Peyer's patch (tissue), 4 donors: ENCODE measurements at regions not wholly inside any gene's neighbourhood (a gene's known extent, or its start where the extent isn't known, plus 50 kb on each side); places are given as distances from the start of the nearest gene placed in this dataset.

Source experiments
- DNase-seq, 3 donors: peaks; one replicate each; pipeline ENCODE4 v3.0.0-alpha.2; 2017 to 2019
- H3K27ac ChIP-seq, 4 donors: fragments of 200-600 bp; sonication (generic); one replicate each; pipeline ENCODE4 v1.5.1; 2016 to 2019
- H3K27me3 ChIP-seq, 2 donors: fragments of 200-600 bp; sonication (generic); one replicate each; pipeline ENCODE4 v1.5.1; 2019
- H3K36me3 ChIP-seq, 3 donors: fragments of 200-600 bp; sonication (generic); one replicate each; pipeline ENCODE4 v1.5.1; 2016 to 2019
- H3K4me1 ChIP-seq, 4 donors: fragments of 200-600 bp; sonication (generic); one replicate each; pipeline ENCODE4 v1.5.1; 2016 to 2019
- H3K4me3 ChIP-seq, 4 donors: fragments of 200-600 bp; sonication (generic); 1 replicate in 3 of 4; 2 replicates in 1 of 4; pipeline ENCODE4 v1.5.1; 2016 to 2019; ENCODE audit warnings: mild to moderate bottlenecking in 1 of 4
- H3K9me3 ChIP-seq, 4 donors: fragments of 200-600 bp; sonication (generic); one replicate each; pipeline ENCODE4 v1.5.1; 2016 to 2019; ENCODE audit warnings: mild to moderate bottlenecking in 1 of 4
- CTCF ChIP-seq, 6 experiments: fragments of 450-650 bp in 4 of 6; fragments of 200-600 bp in 2 of 6; sonication (generic) in 1 of 6; IDR thresholded peaks; one replicate each; pipeline ENCODE4 v1.5.1; 2017 to 2019; ENCODE audit warnings: antibody characterized with exemption in 6 of 6, mild to moderate bottlenecking in 3 of 6, moderate library complexity in 1 of 6
- POLR2A ChIP-seq, 2 donors: fragments of 450-650 bp; IDR thresholded peaks; one replicate each; pipeline ENCODE4 v1.5.1; 2017; ENCODE audit warnings: antibody characterized with exemption in 2 of 2, mild to moderate bottlenecking in 2 of 2, moderate library complexity in 2 of 2

GRCh38 chr4:160399826-160400225 is 1296.9 kb downstream of the RAPGEF2 start:
- Histone ChIP-seq H3K27me3 (no peaks in the 10 kb centered on the region), H3K36me3 (no peaks in the 10 kb centered on the region), H3K4me3 (no peak overlapping the region), H3K9me3 (no peaks in the 10 kb centered on the region), H3K4me1 (no peaks in the 10 kb centered on the region), H3K27ac (no peak overlapping the region)
- no peak for DNase-seq
- TF ChIP-seq CTCF (IDR thresholded peaks at IDR 0.05) (no peak), POLR2A (IDR thresholded peaks at IDR 0.05) (no peak)

GRCh38 chr4:160403081-160403480 is 1300.2 kb downstream of the RAPGEF2 start:
- Histone ChIP-seq H3K4me3 (no peak overlapping the region), H3K36me3 (no peaks in the 10 kb centered on the region), H3K27me3 (no peaks in the 10 kb centered on the region), H3K9me3 (no peaks in the 10 kb centered on the region), H3K27ac (no peak overlapping the region), H3K4me1 (no peaks in the 10 kb centered on the region)
- DNase-seq: no peak
- no peak for TF ChIP-seq CTCF (IDR thresholded peaks at IDR 0.05)
- no peak for TF ChIP-seq POLR2A (IDR thresholded peaks at IDR 0.05)

GRCh38 chr4:160406263-160406825 is 1303.5 kb downstream of the RAPGEF2 start:
- Histone ChIP-seq H3K27me3 (no peaks in the 10 kb centered on the region), H3K4me3 (no peak overlapping the region), H3K36me3 (no peaks in the 10 kb centered on the region), H3K27ac (no peak overlapping the region), H3K9me3 (no peaks in the 10 kb centered on the region), H3K4me1 (no peaks in the 10 kb centered on the region)
- no peak for TF ChIP-seq CTCF (IDR thresholded peaks at IDR 0.05)
- no peak for TF ChIP-seq POLR2A (IDR thresholded peaks at IDR 0.05)
- no peak for DNase-seq

- no peaks in the 10 kb centered on the region for H3K4me1 ChIP-seq
- H3K4me3 ChIP-seq: no peak overlapping the region
- no peak overlapping the region for H3K27ac ChIP-seq
- no peak for TF ChIP-seq CTCF (IDR thresholded peaks at IDR 0.05)
- TF ChIP-seq POLR2A (IDR thresholded peaks at IDR 0.05): no peak
- DNase-seq: no peak
- no peaks in the 10 kb centered on the region for H3K36me3 ChIP-seq
- no peaks in the 10 kb centered on the region for H3K27me3 ChIP-seq
- no peaks in the 10 kb centered on the region for H3K9me3 ChIP-seq
These were observed 1311.6 kb downstream of the RAPGEF2 start for GRCh38 chr4:160414496-160414895.

GRCh38 chr4:160423879-160424451 is 1321.1 kb downstream of the RAPGEF2 start:
- no peak overlapping the region for H3K4me3 ChIP-seq
- no peaks in the 10 kb centered on the region for H3K9me3 ChIP-seq
- H3K27ac ChIP-seq: no peak overlapping the region
- DNase-seq: no peak
- TF ChIP-seq POLR2A (IDR thresholded peaks at IDR 0.05) (no peak), CTCF (IDR thresholded peaks at IDR 0.05) (no peak)
- H3K4me1 ChIP-seq: no peaks in the 10 kb centered on the region
- H3K36me3 ChIP-seq: no peaks in the 10 kb centered on the region
- H3K27me3 ChIP-seq: no peaks in the 10 kb centered on the region

GRCh38 chr4:160426233-160426632 is 1323.4 kb downstream of the RAPGEF2 start:
- TF ChIP-seq CTCF (IDR thresholded peaks at IDR 0.05): no peak
- no peak for TF ChIP-seq POLR2A (IDR thresholded peaks at IDR 0.05)
- no peak for DNase-seq
- Histone ChIP-seq H3K4me3 (no peak overlapping the region), H3K9me3 (no peaks in the 10 kb centered on the region), H3K27me3 (no peaks in the 10 kb centered on the region), H3K27ac (no peak overlapping the region), H3K36me3 (no peaks in the 10 kb centered on the region), H3K4me1 (no peaks in the 10 kb centered on the region)
